Mesothelial cell of epicardium (in vitro differentiated cells): ENCODE measurements at regions not wholly inside any gene's neighbourhood (a gene's known extent, or its start where the extent isn't known, plus 50 kb on each side); places are given as distances from the start of the nearest gene placed in this dataset.

ENCODE experiments used
- DNase-seq, 2 experiments: peaks; one replicate each; pipeline ENCODE4 v3.0.0; 2021; ENCODE audit warnings: low spot score in 2 of 2; ENCODE audit not compliant: unreplicated experiment in 2 of 2
- H3K27ac Mint-ChIP-seq: 2 replicates; pipeline ENCODE4 v1.8.0; 2021; ENCODE audit warnings: mixed read lengths
- H3K27me3 Mint-ChIP-seq: 2 replicates; pipeline ENCODE4 v1.8.0; 2021; ENCODE audit warnings: low read depth, mixed read lengths
- H3K36me3 Mint-ChIP-seq: 2 replicates; pipeline ENCODE4 v1.8.0; 2021; ENCODE audit warnings: mixed read lengths
- H3K4me1 Mint-ChIP-seq: 2 replicates; pipeline ENCODE4 v1.8.0; 2021; ENCODE audit warnings: mixed read lengths
- H3K4me3 Mint-ChIP-seq: 2 replicates; pipeline ENCODE4 v1.8.0; 2021; ENCODE audit warnings: mild to moderate bottlenecking, moderate library complexity, mixed read lengths
- H3K9me3 Mint-ChIP-seq: 2 replicates; pipeline ENCODE4 v1.8.0; 2021; ENCODE audit warnings: mixed read lengths
- TF ChIP-seq, protein P1 (sequence below): fragments of 200-600 bp; sonication (generic); IDR thresholded peaks from one replicate; pipeline ENCODE4 v1.5.0; 2021; ENCODE audit warnings: antibody characterized with exemption; ENCODE audit not compliant: unreplicated experiment

- H3K9me3 Mint-ChIP-seq = no peaks in the 10 kb centered on the region
- peaks cover 4% of the 10 kb centered on the region for H3K4me1 Mint-ChIP-seq
- no peak overlapping the region for H3K4me3 Mint-ChIP-seq
- no peak overlapping the region for H3K27ac Mint-ChIP-seq
- DNase-seq = no peak
- no peaks in the 10 kb centered on the region for H3K36me3 Mint-ChIP-seq
- H3K27me3 Mint-ChIP-seq = no peaks in the 10 kb centered on the region
- TF ChIP-seq, protein P1, sequence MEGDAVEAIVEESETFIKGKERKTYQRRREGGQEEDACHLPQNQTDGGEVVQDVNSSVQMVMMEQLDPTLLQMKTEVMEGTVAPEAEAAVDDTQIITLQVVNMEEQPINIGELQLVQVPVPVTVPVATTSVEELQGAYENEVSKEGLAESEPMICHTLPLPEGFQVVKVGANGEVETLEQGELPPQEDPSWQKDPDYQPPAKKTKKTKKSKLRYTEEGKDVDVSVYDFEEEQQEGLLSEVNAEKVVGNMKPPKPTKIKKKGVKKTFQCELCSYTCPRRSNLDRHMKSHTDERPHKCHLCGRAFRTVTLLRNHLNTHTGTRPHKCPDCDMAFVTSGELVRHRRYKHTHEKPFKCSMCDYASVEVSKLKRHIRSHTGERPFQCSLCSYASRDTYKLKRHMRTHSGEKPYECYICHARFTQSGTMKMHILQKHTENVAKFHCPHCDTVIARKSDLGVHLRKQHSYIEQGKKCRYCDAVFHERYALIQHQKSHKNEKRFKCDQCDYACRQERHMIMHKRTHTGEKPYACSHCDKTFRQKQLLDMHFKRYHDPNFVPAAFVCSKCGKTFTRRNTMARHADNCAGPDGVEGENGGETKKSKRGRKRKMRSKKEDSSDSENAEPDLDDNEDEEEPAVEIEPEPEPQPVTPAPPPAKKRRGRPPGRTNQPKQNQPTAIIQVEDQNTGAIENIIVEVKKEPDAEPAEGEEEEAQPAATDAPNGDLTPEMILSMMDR = no peak
These were observed 595.5 kb upstream of the AGTR1 start for GRCh38 chr3:148102156-148102555.

GRCh38 chr3:148106062-148106461 lies 591.6 kb upstream of the AGTR1 start:
- Mint-ChIP-seq H3K4me1 (no peaks in the 10 kb centered on the region), H3K9me3 (no peaks in the 10 kb centered on the region), H3K4me3 (no peak overlapping the region), H3K36me3 (no peaks in the 10 kb centered on the region), H3K27me3 (peaks cover 2% of the 10 kb centered on the region), H3K27ac (no peak overlapping the region)
- DNase-seq = no peak
- TF ChIP-seq, protein P1 = no peak

DNA sequence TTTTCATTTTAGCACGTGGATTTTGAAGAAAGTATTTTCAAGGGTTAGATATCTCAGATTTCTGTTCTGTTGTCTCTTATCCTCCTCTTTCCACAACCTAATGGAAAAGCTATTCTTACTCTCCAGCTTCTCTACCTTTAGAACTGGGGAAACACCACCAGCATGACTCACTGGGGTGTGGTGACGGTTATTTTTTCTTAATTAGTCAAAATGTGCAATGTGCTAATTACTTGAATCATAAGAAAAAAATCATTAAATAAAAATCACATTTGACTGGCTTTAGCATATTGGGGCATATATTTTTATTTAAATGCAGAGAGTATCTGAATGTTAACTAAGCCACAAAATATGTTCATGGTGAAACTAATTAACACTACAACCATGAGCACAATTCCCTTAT lies 570.7 kb upstream of the AGTR1 start:
- no peak overlapping the region for H3K27ac Mint-ChIP-seq
- peaks cover 2% of the 10 kb centered on the region for H3K27me3 Mint-ChIP-seq
- no peak overlapping the region for H3K4me3 Mint-ChIP-seq
- no peaks in the 10 kb centered on the region for H3K36me3 Mint-ChIP-seq
- TF ChIP-seq, protein P1 = no peak
- no peaks in the 10 kb centered on the region for H3K9me3 Mint-ChIP-seq
- DNase-seq = no peak
- H3K4me1 Mint-ChIP-seq = no peaks in the 10 kb centered on the region

DNA sequence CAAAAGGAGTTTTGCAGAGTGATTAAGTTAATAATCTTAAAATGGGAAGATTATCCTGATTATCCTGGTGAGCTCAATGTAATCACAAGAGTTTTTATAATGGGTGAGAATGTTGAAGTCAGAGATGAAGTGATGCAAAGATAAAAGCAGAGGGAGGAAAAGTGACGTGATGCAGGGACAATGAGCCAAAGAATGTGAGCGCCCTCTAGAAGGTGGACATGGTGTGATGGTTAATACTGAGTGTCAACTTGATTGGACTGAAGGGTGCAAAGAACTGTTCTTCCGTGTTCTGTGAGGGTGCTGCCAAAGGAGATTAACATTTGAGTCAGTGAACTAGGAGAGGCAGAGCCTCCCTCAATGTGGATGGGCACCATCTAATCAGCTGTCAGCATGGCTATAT lies 569.6 kb upstream of the AGTR1 start:
- Mint-ChIP-seq H3K27me3 (peaks cover 2% of the 10 kb centered on the region), H3K36me3 (no peaks in the 10 kb centered on the region), H3K4me3 (no peak overlapping the region), H3K4me1 (no peaks in the 10 kb centered on the region), H3K27ac (no peak overlapping the region), H3K9me3 (peaks cover 6% of the 10 kb centered on the region)
- no peak for DNase-seq
- TF ChIP-seq, protein P1 = no peak

DNA sequence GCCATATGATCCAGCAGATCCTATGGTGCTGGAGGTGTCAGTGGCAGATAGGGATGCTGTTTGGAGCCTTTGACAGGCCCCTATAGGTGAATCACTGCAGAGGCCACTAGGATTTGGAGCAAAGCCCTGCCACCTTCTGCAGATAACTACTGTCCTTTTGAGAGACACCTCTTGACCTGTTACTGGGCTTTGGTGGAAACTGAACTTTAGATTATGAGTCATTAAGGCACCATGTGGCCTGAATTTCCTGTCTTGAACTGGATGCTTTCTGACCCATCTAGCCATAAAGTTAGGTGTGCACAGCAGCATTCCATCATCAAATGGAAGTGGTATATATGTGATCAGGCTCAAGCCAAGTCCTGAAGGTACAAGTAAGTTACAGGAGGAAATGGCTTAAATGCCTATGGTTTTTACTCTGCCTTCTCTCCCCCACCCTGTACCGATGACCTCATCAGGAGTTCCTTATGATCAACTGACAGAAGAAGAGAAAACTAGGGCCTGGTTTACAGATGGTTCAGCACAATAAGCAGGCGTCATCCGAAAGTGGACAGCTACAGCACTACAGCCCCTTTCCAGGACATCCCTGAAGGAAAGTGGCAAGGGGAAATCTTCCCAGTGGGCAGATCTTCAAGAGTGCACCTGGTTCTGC lies 565.6 kb upstream of the AGTR1 start:
- no peak overlapping the region for H3K27ac Mint-ChIP-seq
- H3K4me3 Mint-ChIP-seq = no peak overlapping the region
- no peak for DNase-seq
- H3K9me3 Mint-ChIP-seq = peaks cover 16% of the 10 kb centered on the region
- no peaks in the 10 kb centered on the region for H3K36me3 Mint-ChIP-seq
- no peaks in the 10 kb centered on the region for H3K4me1 Mint-ChIP-seq
- peaks cover 2% of the 10 kb centered on the region for H3K27me3 Mint-ChIP-seq
- TF ChIP-seq, protein P1 = no peak

- TF ChIP-seq, protein P1 = no peak
These were observed 560.9 kb upstream of the AGTR1 start for GRCh38 chr3:148136816-148137215.

More at GRCh38 chr3:148136816-148137215, 560.9 kb upstream of the AGTR1 start:
- no peak overlapping the region for H3K4me3 Mint-ChIP-seq
- DNase-seq = no peak
- H3K9me3 Mint-ChIP-seq = peaks cover 16% of the 10 kb centered on the region
- peaks cover 5% of the 10 kb centered on the region for H3K4me1 Mint-ChIP-seq
- peaks cover 6% of the 10 kb centered on the region for H3K27me3 Mint-ChIP-seq
- H3K36me3 Mint-ChIP-seq = no peaks in the 10 kb centered on the region
- no peak overlapping the region for H3K27ac Mint-ChIP-seq
